ENCODE measurements at regions not wholly inside any gene's neighbourhood (a gene's known extent, or its start where the extent isn't known, plus 50 kb on each side); places are given as distances from the start of the nearest gene placed in this dataset.

- Histone ChIP-seq H3K36me3 (no peaks in the 10 kb centered on the region), H3K4me1 (no peaks in the 10 kb centered on the region), H3K9me3 (no peaks in the 10 kb centered on the region), H3K27me3 (no peaks in the 10 kb centered on the region), H3K27ac (no peak overlapping the region), H3K4me3 (no peak overlapping the region)
- TF ChIP-seq POLR2AphosphoS5 (IDR thresholded peaks at IDR 0.05) = no peak
- no peak for TF ChIP-seq CTCF (IDR thresholded peaks at IDR 0.05)
- no peak for TF ChIP-seq POLR2A (IDR thresholded peaks at IDR 0.05)
- no peak for TF ChIP-seq EP300 (IDR thresholded peaks at IDR 0.05)
- DNase-seq = no peak
- WGBS, 2 donors = 70 to 73% methylated on average over 5 of the region's 5 CpGs
- intact Hi-C loops (cut with DNase I) = no loop called here
Measured at GRCh38 chr4:60259781-60260180, 940.3 kb upstream of the ADGRL3 start.

- WGBS, 2 donors = 57 to 79% methylated on average over 1 of the region's 1 CpG
- no peak for DNase-seq
- Histone ChIP-seq H3K4me3 (no peak overlapping the region), H3K4me1 (no peaks in the 10 kb centered on the region), H3K9me3 (no peaks in the 10 kb centered on the region), H3K36me3 (no peaks in the 10 kb centered on the region), H3K27ac (no peak overlapping the region), H3K27me3 (no peaks in the 10 kb centered on the region)
- intact Hi-C loops (cut with DNase I) = no loop called here
- TF ChIP-seq EP300 (IDR thresholded peaks at IDR 0.05) (no peak), POLR2A (IDR thresholded peaks at IDR 0.05) (no peak), CTCF (IDR thresholded peaks at IDR 0.05) (no peak), POLR2AphosphoS5 (IDR thresholded peaks at IDR 0.05) (no peak)
Measured at GRCh38 chr4:60266505-60266904, 933.6 kb upstream of the ADGRL3 start.

- no peaks in the 10 kb centered on the region for H3K36me3 ChIP-seq
Measured at GRCh38 chr4:60296386-60296785, 903.7 kb upstream of the ADGRL3 start.

GRCh38 chr4:60313611-60314178 lies 886.4 kb upstream of the ADGRL3 start:
- Histone ChIP-seq H3K4me1 (no peaks in the 10 kb centered on the region), H3K36me3 (no peaks in the 10 kb centered on the region), H3K27ac (no peak overlapping the region), H3K27me3 (no peaks in the 10 kb centered on the region), H3K4me3 (no peak overlapping the region), H3K9me3 (no peaks in the 10 kb centered on the region)
- 75 to 83% methylated on average over 2 of the region's 2 CpGs for WGBS, 2 donors
- no peak for DNase-seq
- TF ChIP-seq CTCF (IDR thresholded peaks at IDR 0.05) (no peak), POLR2A (IDR thresholded peaks at IDR 0.05) (no peak), POLR2AphosphoS5 (IDR thresholded peaks at IDR 0.05) (no peak), EP300 (IDR thresholded peaks at IDR 0.05) (no peak)
- intact Hi-C loops (cut with DNase I) = no loop called here

More at GRCh38 chr4:60296386-60296785, 903.7 kb upstream of the ADGRL3 start:
- 37 to 74% methylated on average over 2 of the region's 2 CpGs for WGBS, 2 donors
- Histone ChIP-seq H3K27ac (no peak overlapping the region), H3K27me3 (no peaks in the 10 kb centered on the region), H3K4me3 (no peak overlapping the region), H3K9me3 (no peaks in the 10 kb centered on the region), H3K4me1 (no peaks in the 10 kb centered on the region)
- TF ChIP-seq EP300 (IDR thresholded peaks at IDR 0.05) (no peak), POLR2AphosphoS5 (IDR thresholded peaks at IDR 0.05) (no peak), CTCF (IDR thresholded peaks at IDR 0.05) (no peak), POLR2A (IDR thresholded peaks at IDR 0.05) (no peak)
- intact Hi-C loops (cut with DNase I) = no loop called here
- no peak for DNase-seq

- intact Hi-C loops (cut with DNase I) = no loop called here
- 64 to 74% methylated on average over 4 of the region's 4 CpGs for WGBS, 2 donors
- DNase-seq = no peak
Measured at GRCh38 chr4:60314416-60314815, 885.7 kb upstream of the ADGRL3 start.

More at GRCh38 chr4:60314416-60314815, 885.7 kb upstream of the ADGRL3 start:
- no peak for TF ChIP-seq POLR2AphosphoS5 (IDR thresholded peaks at IDR 0.05)
- no peak for TF ChIP-seq POLR2A (IDR thresholded peaks at IDR 0.05)
- TF ChIP-seq CTCF (IDR thresholded peaks at IDR 0.05) = no peak
- TF ChIP-seq EP300 (IDR thresholded peaks at IDR 0.05) = no peak
- no peaks in the 10 kb centered on the region for H3K27me3 ChIP-seq
- no peak overlapping the region for H3K27ac ChIP-seq
- no peaks in the 10 kb centered on the region for H3K36me3 ChIP-seq
- no peaks in the 10 kb centered on the region for H3K4me1 ChIP-seq
- H3K4me3 ChIP-seq = no peak overlapping the region
- H3K9me3 ChIP-seq = no peaks in the 10 kb centered on the region

All from sigmoid colon (tissue), 6 donors.